ENCODE measurements at regions not wholly inside any gene's neighbourhood (a gene's known extent, or its start where the extent isn't known, plus 50 kb on each side); places are given as distances from the start of the nearest gene placed in this dataset.

- Mint-ChIP-seq H3K4me3 (ENCODE audit: unreplicated experiment) (peak overlapping the region; percentile 98), H3K36me3 (ENCODE audit: low read depth, unreplicated experiment) (no peaks in the 10 kb centered on the region), H3K4me1 (ENCODE audit: unreplicated experiment) (peaks cover 24% of the 10 kb centered on the region), H3K27me3 (ENCODE audit: unreplicated experiment) (peaks cover 7% of the 10 kb centered on the region), H3K27ac (ENCODE audit: unreplicated experiment) (peak overlapping the region; percentile 98), H3K9me3 (ENCODE audit: unreplicated experiment) (no peaks in the 10 kb centered on the region)
- TF ChIP-seq CTCF (IDR thresholded peaks at IDR 0.05; ENCODE audit: unreplicated experiment): no peak
- no peak for DNase-seq (ENCODE audit: low spot score)
These were observed 78.9 kb upstream of the AK4 start for GRCh38 chr1:65069011-65069565.

GRCh38 chr1:65072845-65073244 is 75.2 kb upstream of the AK4 start:
- Mint-ChIP-seq H3K4me3 (ENCODE audit: unreplicated experiment) (no peak overlapping the region), H3K27ac (ENCODE audit: unreplicated experiment) (no peak overlapping the region), H3K4me1 (ENCODE audit: unreplicated experiment) (peaks cover 15% of the 10 kb centered on the region), H3K9me3 (ENCODE audit: unreplicated experiment) (no peaks in the 10 kb centered on the region), H3K27me3 (ENCODE audit: unreplicated experiment) (no peaks in the 10 kb centered on the region), H3K36me3 (ENCODE audit: low read depth, unreplicated experiment) (no peaks in the 10 kb centered on the region)
- no peak for DNase-seq (ENCODE audit: low spot score)
- no peak for TF ChIP-seq CTCF (IDR thresholded peaks at IDR 0.05; ENCODE audit: unreplicated experiment)

- Mint-ChIP-seq H3K27me3 (ENCODE audit: unreplicated experiment) (no peaks in the 10 kb centered on the region), H3K4me3 (ENCODE audit: unreplicated experiment) (no peak overlapping the region), H3K4me1 (ENCODE audit: unreplicated experiment) (peaks cover 6% of the 10 kb centered on the region), H3K36me3 (ENCODE audit: low read depth, unreplicated experiment) (no peaks in the 10 kb centered on the region), H3K27ac (ENCODE audit: unreplicated experiment) (no peak overlapping the region), H3K9me3 (ENCODE audit: unreplicated experiment) (no peaks in the 10 kb centered on the region)
- peak; percentile 36 for TF ChIP-seq CTCF (IDR thresholded peaks at IDR 0.05; ENCODE audit: unreplicated experiment)
- peak; percentile 52 for DNase-seq (ENCODE audit: low spot score)
These were observed 72.7 kb upstream of the AK4 start for GRCh38 chr1:65075123-65075976.

- Mint-ChIP-seq H3K27me3 (ENCODE audit: unreplicated experiment) (no peaks in the 10 kb centered on the region), H3K4me3 (ENCODE audit: unreplicated experiment) (no peak overlapping the region), H3K36me3 (ENCODE audit: low read depth, unreplicated experiment) (no peaks in the 10 kb centered on the region), H3K27ac (ENCODE audit: unreplicated experiment) (no peak overlapping the region), H3K9me3 (ENCODE audit: unreplicated experiment) (no peaks in the 10 kb centered on the region), H3K4me1 (ENCODE audit: unreplicated experiment) (peaks cover 6% of the 10 kb centered on the region)
- no peak for TF ChIP-seq CTCF (IDR thresholded peaks at IDR 0.05; ENCODE audit: unreplicated experiment)
- no peak for DNase-seq (ENCODE audit: low spot score)
These were observed 70.6 kb upstream of the AK4 start for GRCh38 chr1:65077369-65077768.

- H3K27me3 Mint-ChIP-seq (ENCODE audit: unreplicated experiment): peaks cover 1% of the 10 kb centered on the region
- H3K4me3 Mint-ChIP-seq (ENCODE audit: unreplicated experiment): no peak overlapping the region
- H3K36me3 Mint-ChIP-seq (ENCODE audit: low read depth, unreplicated experiment): no peaks in the 10 kb centered on the region
- H3K27ac Mint-ChIP-seq (ENCODE audit: unreplicated experiment): no peak overlapping the region
- H3K4me1 Mint-ChIP-seq (ENCODE audit: unreplicated experiment): no peaks in the 10 kb centered on the region
- H3K9me3 Mint-ChIP-seq (ENCODE audit: unreplicated experiment): no peaks in the 10 kb centered on the region
- TF ChIP-seq CTCF (IDR thresholded peaks at IDR 0.05; ENCODE audit: unreplicated experiment): no peak
- no peak for DNase-seq (ENCODE audit: low spot score)
These were observed 68.1 kb upstream of the AK4 start for GRCh38 chr1:65079941-65080340.
